AG04449 (cell line): ENCODE measurements at regions not wholly inside any gene's neighbourhood (a gene's known extent, or its start where the extent isn't known, plus 50 kb on each side); places are given as distances from the start of the nearest gene placed in this dataset.

Experiments
- CTCF ChIA-PET: fragments of 350-600 bp; formaldehyde crosslinking; extraction: SDS; loops from one replicate; lab custom pipeline; 2021; ENCODE audit warnings: antibody characterized with exemption; lab: Yijun Ruan, JAX
- POLR2A ChIA-PET: fragments of 400-600, 350-600 bp; formaldehyde crosslinking; extraction: SDS; loops from one replicate; lab custom pipeline; 2020; ENCODE audit warnings: antibody characterized with exemption, inconsistent platforms; lab: Yijun Ruan, JAX
- DNase-seq: peaks from one replicate; pipeline ENCODE4 v3.0.0-alpha.2; 2010; ENCODE audit warnings: low read depth, low spot score
- H3K4me3 ChIP-seq: 2 replicates; pipeline ENCODE4 v1.5.1; 2011; ENCODE audit warnings: low read depth, mild to moderate bottlenecking, control low read depth, low read length
- TF ChIP-seq, protein P1 (sequence below): IDR thresholded peaks from one replicate; pipeline ENCODE4 v1.5.1; 2011; ENCODE audit warnings: mild to moderate bottlenecking, moderate library complexity, low read length, control low read depth, inconsistent platforms; ENCODE audit not compliant: insufficient read depth; ENCODE audit errors: missing control alignments

- ChIA-PET POLR2A (no interaction called here), CTCF (no interaction called here)
- TF ChIP-seq, protein P1, sequence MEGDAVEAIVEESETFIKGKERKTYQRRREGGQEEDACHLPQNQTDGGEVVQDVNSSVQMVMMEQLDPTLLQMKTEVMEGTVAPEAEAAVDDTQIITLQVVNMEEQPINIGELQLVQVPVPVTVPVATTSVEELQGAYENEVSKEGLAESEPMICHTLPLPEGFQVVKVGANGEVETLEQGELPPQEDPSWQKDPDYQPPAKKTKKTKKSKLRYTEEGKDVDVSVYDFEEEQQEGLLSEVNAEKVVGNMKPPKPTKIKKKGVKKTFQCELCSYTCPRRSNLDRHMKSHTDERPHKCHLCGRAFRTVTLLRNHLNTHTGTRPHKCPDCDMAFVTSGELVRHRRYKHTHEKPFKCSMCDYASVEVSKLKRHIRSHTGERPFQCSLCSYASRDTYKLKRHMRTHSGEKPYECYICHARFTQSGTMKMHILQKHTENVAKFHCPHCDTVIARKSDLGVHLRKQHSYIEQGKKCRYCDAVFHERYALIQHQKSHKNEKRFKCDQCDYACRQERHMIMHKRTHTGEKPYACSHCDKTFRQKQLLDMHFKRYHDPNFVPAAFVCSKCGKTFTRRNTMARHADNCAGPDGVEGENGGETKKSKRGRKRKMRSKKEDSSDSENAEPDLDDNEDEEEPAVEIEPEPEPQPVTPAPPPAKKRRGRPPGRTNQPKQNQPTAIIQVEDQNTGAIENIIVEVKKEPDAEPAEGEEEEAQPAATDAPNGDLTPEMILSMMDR: no peak
- DNase-seq: no peak
- H3K4me3 ChIP-seq: no peak overlapping the region
These were observed 1058.9 kb upstream of the MAP3K7 start for GRCh38 chr6:91645811-91646210.

- TF ChIP-seq, protein P1: no peak
- H3K4me3 ChIP-seq: no peak overlapping the region
- POLR2A ChIA-PET: no interaction called here
- CTCF ChIA-PET: no interaction called here
- no peak for DNase-seq
These were observed 1050.3 kb upstream of the MAP3K7 start for GRCh38 chr6:91637217-91637616.

DNA sequence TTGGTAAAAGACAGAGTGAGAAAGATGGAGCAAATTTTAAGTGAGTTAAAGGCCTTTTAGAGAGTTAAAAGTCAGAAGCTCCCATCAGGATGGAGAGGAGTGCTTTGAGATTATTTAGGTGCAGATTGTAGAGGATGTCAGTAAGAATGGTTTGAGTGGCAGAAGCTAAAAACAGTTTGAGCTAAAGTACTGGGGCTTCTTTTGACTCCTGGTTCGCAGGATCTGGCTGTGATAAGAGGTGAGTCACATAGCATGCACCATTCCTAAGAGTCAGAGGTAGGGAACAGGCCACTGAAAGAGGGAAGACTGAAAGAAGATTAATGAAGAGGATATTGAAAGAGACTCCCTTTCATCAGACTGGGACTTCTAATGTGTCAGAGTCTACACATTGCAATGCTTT lies 1047.9 kb upstream of the MAP3K7 start:
- ChIA-PET POLR2A (no interaction called here), CTCF (no interaction called here)
- DNase-seq: no peak
- TF ChIP-seq, protein P1: no peak
- H3K4me3 ChIP-seq: no peak overlapping the region

DNA sequence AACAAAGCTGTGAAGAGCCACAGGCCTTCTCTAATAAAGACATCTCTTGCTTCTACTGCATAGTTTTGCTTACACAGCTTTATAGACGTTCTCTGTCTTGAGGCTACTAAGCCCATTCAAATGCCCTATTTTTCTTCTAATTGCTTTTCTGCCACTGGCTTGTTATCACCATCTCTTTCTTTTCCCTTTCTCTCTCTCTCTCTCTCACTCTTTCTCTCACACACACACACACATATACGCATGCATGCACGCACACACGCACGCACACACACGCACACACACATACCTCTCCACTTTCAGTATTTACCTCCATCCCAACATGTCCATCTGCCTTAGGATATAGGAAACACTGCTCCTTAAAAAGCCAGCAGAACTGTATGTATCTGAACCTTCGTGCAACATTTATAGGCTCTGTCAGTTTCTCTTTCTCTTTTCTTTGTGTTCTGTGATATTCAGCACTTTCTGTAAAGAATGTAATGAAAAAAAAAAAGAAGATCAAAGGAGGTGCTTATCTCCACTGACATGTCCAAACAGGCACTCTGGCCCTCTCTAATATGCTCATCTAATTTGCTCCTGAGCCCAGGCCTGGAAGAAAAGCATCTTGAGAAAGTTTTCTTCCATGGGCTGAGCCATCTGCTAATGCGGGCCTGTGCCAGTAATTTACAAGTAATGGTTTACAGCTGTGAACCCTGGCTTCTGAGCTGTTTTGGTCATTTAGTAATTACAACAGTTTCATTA lies 1046.7 kb upstream of the MAP3K7 start:
- H3K4me3 ChIP-seq: no peak overlapping the region
- POLR2A ChIA-PET: no interaction called here
- TF ChIP-seq, protein P1: no peak
- CTCF ChIA-PET: no interaction called here
- no peak for DNase-seq

- CTCF ChIA-PET: interaction anchor here (0.5 kb wide), 1 partner anchor 325 kb away, joined by 4 read pairs; no protein-coding TSS in a partner anchor
- POLR2A ChIA-PET: no interaction called here
- no peak overlapping the region for H3K4me3 ChIP-seq
- TF ChIP-seq, protein P1: no peak
- no peak for DNase-seq
These were observed 1045.4 kb upstream of the MAP3K7 start for GRCh38 chr6:91632308-91632707.

- H3K4me3 ChIP-seq: no peak overlapping the region
- CTCF ChIA-PET: no interaction called here
- no peak for DNase-seq
- TF ChIP-seq, protein P1: no peak
- POLR2A ChIA-PET: no interaction called here
These were observed 1044.4 kb upstream of the MAP3K7 start for GRCh38 chr6:91631227-91631626.
